GM13977 (cell line): ENCODE measurements at regions not wholly inside any gene's neighbourhood (a gene's known extent, or its start where the extent isn't known, plus 50 kb on each side); places are given as distances from the start of the nearest gene placed in this dataset.

Experiments
- DNase-seq: peaks from one replicate; pipeline ENCODE4 v3.0.0; 2012; ENCODE audit warnings: low spot score
- CTCF ChIP-seq: IDR thresholded peaks from 2 replicates; pipeline ENCODE4 v1.5.1; 2012; ENCODE audit warnings: mild to moderate bottlenecking, control low read depth; ENCODE audit not compliant: insufficient read depth; ENCODE audit errors: extremely low read depth, missing control alignments
- in situ Hi-C: fragments of 300-500 bp; cut with MboI; formaldehyde crosslinking; loops from one replicate; pipeline ENCODE4 v1.12.0; 2022; ENCODE audit warnings: low sequenced_read_pairs, low pct_unique_long_range_greater_than_20kb, mixed read lengths, inconsistent platforms; ENCODE audit not compliant: unreplicated experiment

GRCh38 chr9:89659891-89660685, 55.3 kb downstream of the GADD45G start:
- DNase-seq = no peak
- in situ Hi-C loops = no loop called here
- no peak for TF ChIP-seq CTCF

- no peak for DNase-seq
- in situ Hi-C loops = no loop called here
- TF ChIP-seq CTCF = no peak
Measured at GRCh38 chr9:89661391-89661949, 56.7 kb downstream of the GADD45G start.

- in situ Hi-C loops = no loop called here
- no peak for TF ChIP-seq CTCF
- DNase-seq = no peak
Measured at GRCh38 chr9:89661956-89662717, 57.3 kb downstream of the GADD45G start.

DNA sequence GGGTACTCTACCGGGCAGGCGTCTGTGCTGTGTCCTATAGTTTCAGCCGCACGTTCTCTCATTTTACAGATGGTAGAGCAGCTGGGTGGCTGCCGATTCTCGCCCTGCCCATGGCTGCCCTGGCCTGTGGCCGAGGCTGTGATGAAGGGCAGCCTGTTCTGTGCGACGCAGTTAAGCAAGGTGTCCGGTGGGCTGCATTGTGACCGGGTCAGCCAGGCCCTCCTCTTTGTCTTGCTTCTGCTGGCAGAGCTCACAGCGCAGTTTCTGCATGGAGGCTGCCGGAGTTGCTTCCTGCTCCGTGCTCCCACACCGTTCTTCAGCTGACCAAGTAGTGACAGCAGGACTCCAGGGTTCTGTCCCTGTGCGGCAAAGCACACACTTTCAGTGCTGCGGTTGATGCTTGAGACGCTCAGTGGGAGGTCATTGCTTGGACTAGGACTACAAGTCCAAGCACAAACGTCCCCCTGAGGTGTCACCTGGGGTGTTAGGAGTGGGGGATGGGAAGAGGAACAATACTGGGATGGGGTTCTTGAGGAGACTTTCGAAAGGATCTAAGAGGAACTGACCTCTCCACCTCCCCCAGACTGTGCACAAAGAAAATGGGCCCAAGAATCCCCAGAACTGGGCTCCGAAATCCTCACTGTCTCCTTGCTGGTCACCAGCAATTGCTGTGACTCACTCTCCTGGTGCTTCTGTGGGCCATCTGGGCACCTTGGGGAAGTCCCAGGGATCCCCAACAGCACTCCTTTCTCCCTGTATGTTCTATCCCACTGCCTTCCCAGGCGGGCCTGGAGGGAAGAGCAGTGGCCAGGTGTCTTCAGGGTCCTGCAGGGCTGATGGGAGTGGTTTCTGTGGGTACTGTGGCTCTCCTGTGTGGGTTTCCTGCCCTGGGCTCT, 58.2 kb downstream of the GADD45G start:
- no peak for TF ChIP-seq CTCF
- DNase-seq = no peak
- in situ Hi-C loops = no loop called here

GRCh38 chr9:89663614-89663970, 58.8 kb downstream of the GADD45G start:
- DNase-seq = no peak
- no peak for TF ChIP-seq CTCF
- in situ Hi-C loops = no loop called here

DNA sequence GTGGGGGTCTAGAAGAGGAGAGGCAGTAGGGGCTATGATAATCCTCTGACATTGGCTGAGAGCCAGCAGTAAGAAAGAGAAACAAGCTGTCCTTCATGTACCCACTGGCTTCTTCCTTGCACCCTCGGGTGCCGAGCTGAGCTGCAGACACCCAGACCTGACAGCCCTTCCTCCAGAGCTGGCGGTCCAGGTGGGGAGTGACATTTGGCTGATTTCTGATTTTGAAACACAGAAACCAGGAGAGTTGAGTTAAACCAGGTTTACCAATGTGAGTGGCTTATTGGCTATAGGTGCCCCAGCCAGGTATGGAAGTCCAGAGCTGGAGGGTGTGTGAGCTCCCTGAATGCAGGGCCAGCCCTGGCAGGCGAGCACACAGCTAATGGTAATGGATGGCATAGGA, 59.2 kb downstream of the GADD45G start:
- no peak for DNase-seq
- TF ChIP-seq CTCF = no peak
- in situ Hi-C loops = no loop called here
